Endothelial cell of umbilical vein (primary cell): ENCODE measurements at regions not wholly inside any gene's neighbourhood (a gene's known extent, or its start where the extent isn't known, plus 50 kb on each side); places are given as distances from the start of the nearest gene placed in this dataset.

Source experiments
- BruUV-seq: library from RNA; stranded (reverse); fragments of 400-500 nt; replicated peaks from 2 replicates; lab custom pipeline; 2021; lab: Mats Ljungman, UMichigan
- CTCF ChIA-PET: fragments of 300-600, 350-600 bp; sonication (Branson Sonifier 250); formaldehyde crosslinking; loops from one replicate; lab custom pipeline; 2021; ENCODE audit warnings: antibody characterized with exemption, inconsistent platforms; lab: Charles Lee
- POLR2A ChIA-PET: fragments of 300-600, 350-600 bp; sonication (Branson Sonifier 250); formaldehyde crosslinking; loops from one replicate; lab custom pipeline; 2021; ENCODE audit warnings: antibody characterized with exemption, inconsistent platforms; lab: Charles Lee
- DNase-seq: peaks from one replicate; pipeline ENCODE4 v3.0.0-alpha.2; 2011; ENCODE audit warnings: low read depth, low spot score
- FAIRE-seq: peaks from 2 replicates; lab custom pipeline; 2011; peaks lifted over from hg19 to GRCh38; lab: Jason Lieb, UNC
- H2AFZ ChIP-seq: 2 replicates; pipeline ENCODE4 v1.6.0; 2012; ENCODE audit warnings: low read depth, low read length, control low read depth, inconsistent platforms
- H3K27ac ChIP-seq: 2 replicates; pipeline ENCODE4 v1.5.1; 2011; ENCODE audit warnings: low read depth, mild to moderate bottlenecking, control low read depth, low read length, moderate library complexity; ENCODE audit not compliant: insufficient read depth
- H3K27me3 ChIP-seq, 2 experiments: 2 replicates each; pipeline versions ENCODE4 v1.6.0 to v1.6.1; 2011; ENCODE audit warnings: low read length in 2 of 2, mixed read lengths in 1 of 2; ENCODE audit not compliant: control insufficient read depth in 2 of 2, insufficient read depth in 2 of 2
- H3K36me3 ChIP-seq, 2 experiments: 2 replicates in 1 of 2; 3 replicates in 1 of 2; pipeline ENCODE4 v1.5.1; 2011; ENCODE audit warnings: low read length in 2 of 2, mild to moderate bottlenecking in 1 of 2, moderate library complexity in 1 of 2; ENCODE audit not compliant: control insufficient read depth in 2 of 2, insufficient read depth in 2 of 2; ENCODE audit errors: extremely low read depth in 1 of 2
- H3K4me1 ChIP-seq: 3 replicates; pipeline ENCODE4 v1.5.1; 2011; ENCODE audit warnings: mild to moderate bottlenecking, low read length; ENCODE audit not compliant: control insufficient read depth, insufficient read depth; ENCODE audit errors: extremely low read depth
- H3K4me2 ChIP-seq: 2 replicates; pipeline ENCODE4 v1.6.1; 2011; ENCODE audit warnings: low read length, control low read depth, mixed read lengths; ENCODE audit not compliant: insufficient read depth
- H3K4me3 ChIP-seq, 3 experiments: fragments of 200-600 bp in 1 of 3; sonication (generic), shearing (Covaris generic) in 1 of 3; replicated peaks in 1 of 3; 2 replicates each; pipeline ENCODE4 v1.5.1; 2011 to 2016; ENCODE audit warnings: control low read depth in 3 of 3, low read length in 3 of 3, mild to moderate bottlenecking in 2 of 3, inconsistent platforms in 1 of 3, low read depth in 1 of 3, moderate library complexity in 1 of 3; ENCODE audit not compliant: insufficient read depth in 1 of 3
- H3K79me2 ChIP-seq: 2 replicates; pipeline ENCODE4 v1.6.0; 2012; ENCODE audit warnings: low read length, inconsistent platforms; ENCODE audit not compliant: control insufficient read depth, insufficient read depth
- H3K9ac ChIP-seq: replicated peaks from 2 replicates; pipeline ENCODE3; 2011; ENCODE audit warnings: low read length, control low read depth; ENCODE audit not compliant: insufficient read depth; ENCODE audit errors: extremely low read depth
- H3K9me1 ChIP-seq: replicated peaks from 3 replicates; pipeline ENCODE4 v1.6.0; 2011; ENCODE audit warnings: mild to moderate bottlenecking, low read length; ENCODE audit not compliant: control insufficient read depth, insufficient read depth; ENCODE audit errors: extremely low read depth
- H3K9me3 ChIP-seq: replicated peaks from 2 replicates; pipeline ENCODE4 v1.5.1; 2012; ENCODE audit warnings: low read length, inconsistent platforms; ENCODE audit not compliant: control insufficient read depth, insufficient read depth
- H4K20me1 ChIP-seq: replicated peaks from 2 replicates; pipeline ENCODE3; 2011; ENCODE audit warnings: mild to moderate bottlenecking, low read length; ENCODE audit not compliant: control insufficient read depth, insufficient read depth; ENCODE audit errors: extremely low read depth
- EZH2 ChIP-seq: IDR thresholded peaks from 2 replicates; pipeline ENCODE4 v1.6.1; 2012; ENCODE audit warnings: borderline replicate concordance, low read depth, mild to moderate bottlenecking, moderate library complexity, low read length, inconsistent platforms; ENCODE audit not compliant: severe bottlenecking
- FOS ChIP-seq: IDR thresholded peaks from 2 replicates; pipeline ENCODE4 v1.6.1; 2011; ENCODE audit warnings: mild to moderate bottlenecking, low read length, moderate library complexity, borderline replicate concordance; ENCODE audit not compliant: insufficient read depth
- GATA2 ChIP-seq: IDR thresholded peaks from 2 replicates; pipeline ENCODE4 v1.7.0; 2011; ENCODE audit warnings: low read depth, mild to moderate bottlenecking, moderate library complexity, mixed read lengths, low read length; ENCODE audit not compliant: insufficient read length, insufficient read depth
- JUN ChIP-seq: IDR thresholded peaks from 2 replicates; pipeline ENCODE4 v1.6.1; 2011; ENCODE audit warnings: borderline replicate concordance, low read depth; ENCODE audit not compliant: insufficient read length, insufficient read depth
- MYC ChIP-seq: IDR thresholded peaks from one replicate; pipeline ENCODE4 v1.6.1; 2011; ENCODE audit warnings: mild to moderate bottlenecking, low read depth, low read length
- POLR2A ChIP-seq: IDR thresholded peaks from 2 replicates; pipeline ENCODE4 v1.6.1; 2012; ENCODE audit warnings: low read depth, mild to moderate bottlenecking, control low read depth, low read length
- POLR2AphosphoS5 ChIP-seq: IDR thresholded peaks from 2 replicates; pipeline ENCODE4 v1.6.1; 2012; ENCODE audit warnings: low read depth, mild to moderate bottlenecking, control low read depth, low read length, moderate library complexity; ENCODE audit not compliant: insufficient read depth
- dilution Hi-C: fragments of 300-500 bp; cut with MboI; formaldehyde crosslinking; loops from one replicate; pipeline ENCODE4 v1.15.0; 2019; ENCODE audit warnings: low sequenced_read_pairs; ENCODE audit not compliant: extremely low pct_ligation_motif_present
- intact Hi-C: fragments of 100-400 bp; cut with micrococcal nuclease; formaldehyde crosslinking; loops from one replicate; pipeline ENCODE4 v1.10.0; 2022
- TF ChIP-seq, protein P1 (sequence below): IDR thresholded peaks from 2 replicates; pipeline ENCODE4 v1.6.1; 2011; ENCODE audit not compliant: insufficient read depth, insufficient read length
- TF ChIP-seq, protein P2 (sequence below), 2 donors: IDR thresholded peaks; 1 replicate in 1 of 2; 2 replicates in 1 of 2; pipeline ENCODE4 v1.5.1; 2011; ENCODE audit warnings: low read length in 2 of 2, mild to moderate bottlenecking in 2 of 2, moderate library complexity in 2 of 2, control low read depth in 1 of 2, inconsistent platforms in 1 of 2, low read depth in 1 of 2; ENCODE audit not compliant: insufficient read depth in 1 of 2; ENCODE audit errors: extremely low read depth in 1 of 2

DNA sequence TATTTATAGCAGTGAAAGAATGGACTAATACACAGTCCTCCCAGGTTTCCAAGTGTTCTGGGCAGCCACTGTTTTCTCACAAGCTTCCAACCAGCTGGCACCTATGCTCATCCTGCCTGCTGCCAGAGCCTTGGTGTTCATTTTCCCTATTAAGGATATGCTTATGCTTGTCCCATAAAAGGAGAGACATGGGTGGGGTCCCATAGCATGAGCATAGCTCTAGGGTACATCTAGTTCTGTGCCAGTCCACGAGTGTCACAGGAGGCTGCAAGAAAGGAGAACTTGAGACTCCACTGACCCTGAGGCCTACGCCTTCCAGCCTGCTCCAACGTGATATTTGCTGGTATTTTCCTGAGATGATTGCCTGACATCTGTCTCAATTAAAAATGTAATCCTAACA is 192.4 kb upstream of the PTGFR start:
- Histone ChIP-seq H3K4me2 (no peak overlapping the region), H3K79me2 (no peaks in the 10 kb centered on the region), H3K9ac (no peak overlapping the region), H3K4me3 (no peak overlapping the region), H3K27me3 (peaks cover 0 to 2% of the 10 kb centered on the region in 2 experiments), H3K9me3 (no peaks in the 10 kb centered on the region), H4K20me1 (no peaks in the 10 kb centered on the region), H3K9me1 (no peaks in the 10 kb centered on the region), H3K27ac (no peak overlapping the region), H2AFZ (no peak overlapping the region), H3K36me3 (no peaks in the 10 kb centered on the region), H3K4me1 (no peaks in the 10 kb centered on the region)
- dilution Hi-C loops = no loop called here
- TF ChIP-seq JUN = no peak
- TF ChIP-seq, protein P1, sequence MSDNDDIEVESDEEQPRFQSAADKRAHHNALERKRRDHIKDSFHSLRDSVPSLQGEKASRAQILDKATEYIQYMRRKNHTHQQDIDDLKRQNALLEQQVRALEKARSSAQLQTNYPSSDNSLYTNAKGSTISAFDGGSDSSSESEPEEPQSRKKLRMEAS = no peak
- no peak for TF ChIP-seq GATA2
- no peak for TF ChIP-seq POLR2AphosphoS5
- TF ChIP-seq, protein P2, sequence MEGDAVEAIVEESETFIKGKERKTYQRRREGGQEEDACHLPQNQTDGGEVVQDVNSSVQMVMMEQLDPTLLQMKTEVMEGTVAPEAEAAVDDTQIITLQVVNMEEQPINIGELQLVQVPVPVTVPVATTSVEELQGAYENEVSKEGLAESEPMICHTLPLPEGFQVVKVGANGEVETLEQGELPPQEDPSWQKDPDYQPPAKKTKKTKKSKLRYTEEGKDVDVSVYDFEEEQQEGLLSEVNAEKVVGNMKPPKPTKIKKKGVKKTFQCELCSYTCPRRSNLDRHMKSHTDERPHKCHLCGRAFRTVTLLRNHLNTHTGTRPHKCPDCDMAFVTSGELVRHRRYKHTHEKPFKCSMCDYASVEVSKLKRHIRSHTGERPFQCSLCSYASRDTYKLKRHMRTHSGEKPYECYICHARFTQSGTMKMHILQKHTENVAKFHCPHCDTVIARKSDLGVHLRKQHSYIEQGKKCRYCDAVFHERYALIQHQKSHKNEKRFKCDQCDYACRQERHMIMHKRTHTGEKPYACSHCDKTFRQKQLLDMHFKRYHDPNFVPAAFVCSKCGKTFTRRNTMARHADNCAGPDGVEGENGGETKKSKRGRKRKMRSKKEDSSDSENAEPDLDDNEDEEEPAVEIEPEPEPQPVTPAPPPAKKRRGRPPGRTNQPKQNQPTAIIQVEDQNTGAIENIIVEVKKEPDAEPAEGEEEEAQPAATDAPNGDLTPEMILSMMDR (IDR thresholded peaks at IDR 0.05; ENCODE audit: extremely low read depth in 1 of 2, insufficient read depth in 1 of 2, low read depth in 1 of 2, low read length in 2 of 2) = no peak
- no peak for TF ChIP-seq MYC
- no peak for TF ChIP-seq EZH2
- no peak for TF ChIP-seq FOS
- TF ChIP-seq POLR2A = no peak
- ChIA-PET POLR2A (no interaction called here), CTCF (interaction anchor here (2.4 kb wide), 1 partner anchor 35 kb away, joined by 5 read pairs; no protein-coding TSS in a partner anchor)
- FAIRE-seq (no peak), DNase-seq (no peak)
- BruUV-seq = no TSS peak
- intact Hi-C loops = no loop called here
